Epithelial cell of proximal tubule (primary cell): ENCODE measurements at regions not wholly inside any gene's neighbourhood (a gene's known extent, or its start where the extent isn't known, plus 50 kb on each side); places are given as distances from the start of the nearest gene placed in this dataset.

Source experiments
- DNase-seq: peaks from one replicate; pipeline ENCODE4 v3.0.0-alpha.2; 2011; ENCODE audit warnings: low read depth
- H3K4me3 ChIP-seq: 2 replicates; pipeline ENCODE4 v1.5.1; 2011; ENCODE audit warnings: low read depth, mild to moderate bottlenecking, low read length
- TF ChIP-seq, protein P1 (sequence below): conservative IDR thresholded peaks from 2 replicates; pipeline ENCODE4 v1.5.1; 2012; ENCODE audit warnings: low read depth, mild to moderate bottlenecking, low read length

DNA sequence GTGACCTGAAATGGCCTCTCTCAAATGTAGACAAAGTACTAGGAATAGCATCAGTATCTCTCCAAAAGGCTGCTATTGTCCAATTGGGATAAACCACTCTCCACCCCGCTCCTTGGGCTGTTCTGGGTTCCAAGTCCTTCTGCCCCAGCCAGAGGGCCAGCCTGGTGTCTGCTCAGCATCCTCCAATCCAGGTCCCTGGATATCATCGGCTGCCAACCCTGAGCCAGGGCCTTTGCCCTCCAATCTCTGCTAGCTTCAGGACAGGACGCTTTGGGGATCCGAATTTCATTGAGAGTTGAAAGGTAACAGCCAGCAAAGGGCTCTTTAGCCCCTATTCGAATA is 119.3 kb upstream of the ADPGK start:
- TF ChIP-seq, protein P1, sequence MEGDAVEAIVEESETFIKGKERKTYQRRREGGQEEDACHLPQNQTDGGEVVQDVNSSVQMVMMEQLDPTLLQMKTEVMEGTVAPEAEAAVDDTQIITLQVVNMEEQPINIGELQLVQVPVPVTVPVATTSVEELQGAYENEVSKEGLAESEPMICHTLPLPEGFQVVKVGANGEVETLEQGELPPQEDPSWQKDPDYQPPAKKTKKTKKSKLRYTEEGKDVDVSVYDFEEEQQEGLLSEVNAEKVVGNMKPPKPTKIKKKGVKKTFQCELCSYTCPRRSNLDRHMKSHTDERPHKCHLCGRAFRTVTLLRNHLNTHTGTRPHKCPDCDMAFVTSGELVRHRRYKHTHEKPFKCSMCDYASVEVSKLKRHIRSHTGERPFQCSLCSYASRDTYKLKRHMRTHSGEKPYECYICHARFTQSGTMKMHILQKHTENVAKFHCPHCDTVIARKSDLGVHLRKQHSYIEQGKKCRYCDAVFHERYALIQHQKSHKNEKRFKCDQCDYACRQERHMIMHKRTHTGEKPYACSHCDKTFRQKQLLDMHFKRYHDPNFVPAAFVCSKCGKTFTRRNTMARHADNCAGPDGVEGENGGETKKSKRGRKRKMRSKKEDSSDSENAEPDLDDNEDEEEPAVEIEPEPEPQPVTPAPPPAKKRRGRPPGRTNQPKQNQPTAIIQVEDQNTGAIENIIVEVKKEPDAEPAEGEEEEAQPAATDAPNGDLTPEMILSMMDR = no peak
- H3K4me3 ChIP-seq = no peak overlapping the region
- DNase-seq = no peak

DNA sequence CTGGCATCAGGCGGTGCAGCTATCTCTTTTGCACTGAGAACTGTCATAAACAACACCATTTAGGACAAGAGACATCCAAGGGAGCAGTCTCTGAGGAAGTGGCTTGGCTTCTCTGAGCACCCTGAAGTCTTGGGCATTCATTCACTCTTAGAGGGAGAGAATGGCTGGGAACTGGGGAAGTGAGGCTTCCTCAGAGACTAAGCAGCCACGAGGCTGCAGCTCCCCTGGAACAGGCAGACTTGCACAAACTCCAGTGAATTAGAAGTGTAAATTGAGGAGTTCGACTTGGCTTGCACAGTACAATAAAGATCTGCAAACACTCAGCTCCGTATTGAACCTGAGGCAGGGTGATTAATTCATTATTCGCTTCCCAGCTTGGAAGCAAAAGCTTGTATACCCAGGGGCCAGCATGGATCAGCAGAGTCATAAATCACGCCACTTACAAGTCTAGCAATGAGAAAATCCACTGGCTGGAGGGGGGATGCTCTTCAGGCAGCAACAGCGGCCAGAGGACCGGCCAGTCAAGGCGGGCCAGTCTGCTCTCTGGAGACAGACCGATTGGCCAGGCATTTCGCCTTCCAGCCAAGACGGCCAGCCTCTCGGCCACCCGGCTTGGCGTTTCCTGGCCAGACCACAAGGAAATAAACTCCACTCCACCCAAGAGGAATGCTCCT is 118.8 kb upstream of the ADPGK start:
- TF ChIP-seq, protein P1 = no peak
- no peak overlapping the region for H3K4me3 ChIP-seq
- DNase-seq = no peak

DNA sequence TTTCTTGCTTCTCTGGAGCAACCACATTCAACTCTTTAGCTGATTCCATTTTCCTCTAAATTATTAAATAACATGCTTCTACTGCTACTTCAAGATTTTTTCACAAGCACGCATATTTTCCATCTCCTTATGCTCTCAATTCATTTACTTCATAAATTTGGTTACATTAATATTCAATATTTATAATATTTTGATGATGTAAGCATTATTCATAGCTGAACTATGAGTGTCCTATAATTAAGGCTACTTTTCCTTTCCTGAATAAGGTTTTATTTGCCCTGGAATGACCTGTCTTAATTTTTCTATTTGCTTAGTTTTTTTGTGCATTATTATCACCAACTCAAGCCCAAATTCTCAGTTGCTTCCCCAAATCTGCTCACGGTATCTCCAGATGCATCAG is 109.4 kb upstream of the ADPGK start:
- TF ChIP-seq, protein P1 = no peak
- no peak overlapping the region for H3K4me3 ChIP-seq
- DNase-seq = no peak

DNA sequence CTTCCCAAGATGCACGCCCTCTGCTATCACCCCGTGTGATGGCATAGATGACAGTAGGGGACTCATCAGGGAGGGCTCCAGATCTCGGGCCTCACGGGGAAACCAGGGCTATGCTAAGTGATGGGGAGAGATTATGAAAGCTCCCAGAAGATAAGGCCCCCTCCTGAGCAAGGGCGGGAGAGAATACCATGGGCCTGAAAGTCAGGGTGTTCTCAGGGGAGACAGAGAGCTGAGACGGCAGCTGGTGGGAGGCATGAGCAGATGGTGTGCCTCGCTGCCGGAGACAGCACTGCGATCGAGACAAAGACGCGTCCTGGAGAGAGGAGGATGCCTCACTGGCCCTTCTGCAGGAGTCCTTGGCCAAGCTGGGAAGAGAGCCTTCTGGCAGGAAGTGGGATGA is 106.5 kb upstream of the ADPGK start:
- no peak overlapping the region for H3K4me3 ChIP-seq
- TF ChIP-seq, protein P1 = no peak
- DNase-seq = no peak

DNA sequence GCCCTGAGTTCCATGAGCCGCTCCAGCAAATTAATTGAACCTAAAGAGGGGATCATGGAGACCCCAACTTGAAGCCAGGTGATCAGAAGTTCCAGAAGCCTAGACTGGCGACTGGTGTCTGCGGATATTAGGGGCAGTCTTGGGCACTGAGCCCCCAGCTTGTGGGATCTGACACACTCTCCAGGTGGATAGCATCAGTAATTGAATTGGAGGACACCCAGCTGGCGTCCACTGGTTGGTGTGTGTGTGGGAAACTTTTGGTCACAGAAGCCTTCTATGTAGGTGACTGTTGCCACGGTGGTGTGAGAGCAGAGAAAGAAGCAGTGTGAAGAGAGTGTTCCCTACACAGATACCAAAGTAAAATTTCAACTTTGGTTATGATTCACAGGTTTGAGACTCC is 106.0 kb upstream of the ADPGK start:
- TF ChIP-seq, protein P1 = no peak
- H3K4me3 ChIP-seq = no peak overlapping the region
- no peak for DNase-seq

DNA sequence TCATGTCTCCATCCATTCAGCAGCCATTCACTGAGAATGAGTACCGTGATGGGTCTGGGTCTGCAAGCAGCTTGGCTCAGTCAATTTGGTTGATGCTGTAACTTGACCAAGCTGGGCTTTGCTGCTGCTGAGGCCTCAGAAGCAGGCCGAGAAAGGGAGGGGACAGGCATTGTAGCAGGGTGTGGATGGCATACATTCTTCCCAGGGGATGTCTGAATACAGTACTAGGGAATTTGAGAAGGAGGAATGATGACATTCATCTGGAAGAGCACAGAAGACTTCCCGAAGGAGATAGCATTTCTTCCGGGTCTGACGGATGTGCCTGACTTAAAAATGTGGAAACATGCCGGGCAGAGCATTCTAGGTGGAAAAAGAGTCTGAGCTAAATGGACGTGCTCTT is 105.3 kb upstream of the ADPGK start:
- H3K4me3 ChIP-seq = no peak overlapping the region
- DNase-seq = no peak
- TF ChIP-seq, protein P1 = no peak

GRCh38 chr15:72888211-72888610 is 104.7 kb upstream of the ADPGK start:
- TF ChIP-seq, protein P1 = no peak
- DNase-seq = no peak
- H3K4me3 ChIP-seq = no peak overlapping the region
